ENCODE measurements at regions not wholly inside any gene's neighbourhood (a gene's known extent, or its start where the extent isn't known, plus 50 kb on each side); places are given as distances from the start of the nearest gene placed in this dataset.

DNA sequence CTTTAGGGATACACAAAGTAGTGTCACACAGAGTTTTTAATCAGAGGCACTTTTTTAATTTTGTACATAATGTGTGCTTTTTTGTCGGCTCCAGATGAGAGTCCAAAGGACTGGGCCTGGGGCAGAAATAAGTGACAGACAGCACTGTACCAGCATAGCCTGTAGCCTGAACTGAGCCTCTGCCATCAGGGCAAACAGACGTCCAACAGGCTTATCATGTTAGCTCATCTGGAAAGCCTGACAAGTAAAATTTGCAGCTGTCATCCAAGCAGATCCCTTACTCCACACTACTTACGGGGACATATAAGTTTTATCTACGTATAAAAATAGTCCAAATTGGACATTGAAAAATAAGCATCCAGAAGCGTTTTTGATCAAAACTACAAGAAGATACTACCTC is 233.1 kb upstream of the GAS1 start:
- Mint-ChIP-seq H3K4me3 (no peak overlapping the region), H3K27ac (peak overlapping the region; percentile 69 to 84 (median 84)), H3K27me3 (ENCODE audit: low read depth) (no peaks in the 10 kb centered on the region), H3K9me3 (peaks cover 3% of the 10 kb centered on the region), H3K4me1 (peaks cover 53% of the 10 kb centered on the region), H3K36me3 (ENCODE audit: low read depth) (peaks cover 4% of the 10 kb centered on the region)
- TF ChIP-seq, protein P1, sequence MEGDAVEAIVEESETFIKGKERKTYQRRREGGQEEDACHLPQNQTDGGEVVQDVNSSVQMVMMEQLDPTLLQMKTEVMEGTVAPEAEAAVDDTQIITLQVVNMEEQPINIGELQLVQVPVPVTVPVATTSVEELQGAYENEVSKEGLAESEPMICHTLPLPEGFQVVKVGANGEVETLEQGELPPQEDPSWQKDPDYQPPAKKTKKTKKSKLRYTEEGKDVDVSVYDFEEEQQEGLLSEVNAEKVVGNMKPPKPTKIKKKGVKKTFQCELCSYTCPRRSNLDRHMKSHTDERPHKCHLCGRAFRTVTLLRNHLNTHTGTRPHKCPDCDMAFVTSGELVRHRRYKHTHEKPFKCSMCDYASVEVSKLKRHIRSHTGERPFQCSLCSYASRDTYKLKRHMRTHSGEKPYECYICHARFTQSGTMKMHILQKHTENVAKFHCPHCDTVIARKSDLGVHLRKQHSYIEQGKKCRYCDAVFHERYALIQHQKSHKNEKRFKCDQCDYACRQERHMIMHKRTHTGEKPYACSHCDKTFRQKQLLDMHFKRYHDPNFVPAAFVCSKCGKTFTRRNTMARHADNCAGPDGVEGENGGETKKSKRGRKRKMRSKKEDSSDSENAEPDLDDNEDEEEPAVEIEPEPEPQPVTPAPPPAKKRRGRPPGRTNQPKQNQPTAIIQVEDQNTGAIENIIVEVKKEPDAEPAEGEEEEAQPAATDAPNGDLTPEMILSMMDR (IDR thresholded peaks at IDR 0.05; ENCODE audit: unreplicated experiment in 3 of 3): no peak

DNA sequence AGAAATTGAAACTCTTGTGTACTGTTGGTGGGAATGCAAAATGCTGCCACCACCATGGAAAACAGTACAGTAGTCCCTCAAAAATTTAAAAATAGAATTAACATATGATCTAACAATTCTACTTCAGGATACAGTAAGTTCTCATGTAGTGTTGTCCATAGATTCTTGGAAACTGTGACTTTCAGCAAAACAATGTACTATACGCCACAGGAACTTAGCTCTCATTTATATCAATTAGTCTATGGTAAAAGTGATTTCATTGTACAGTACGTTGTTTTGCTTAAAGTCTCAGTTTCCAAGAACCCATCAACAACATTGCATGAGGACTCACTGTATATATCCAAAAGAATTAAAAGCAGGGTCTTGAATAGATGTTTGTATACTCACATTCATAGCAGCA is 233.5 kb upstream of the GAS1 start:
- peaks cover 4% of the 10 kb centered on the region for H3K36me3 Mint-ChIP-seq (ENCODE audit: low read depth)
- peak overlapping the region in 1 of 3 experiments; percentile 22 for H3K27ac Mint-ChIP-seq
- TF ChIP-seq, protein P1 (IDR thresholded peaks at IDR 0.05; ENCODE audit: unreplicated experiment in 3 of 3): no peak
- H3K9me3 Mint-ChIP-seq: peaks cover 3% of the 10 kb centered on the region
- H3K27me3 Mint-ChIP-seq (ENCODE audit: low read depth): no peaks in the 10 kb centered on the region
- peaks cover 58% of the 10 kb centered on the region for H3K4me1 Mint-ChIP-seq
- no peak overlapping the region for H3K4me3 Mint-ChIP-seq

DNA sequence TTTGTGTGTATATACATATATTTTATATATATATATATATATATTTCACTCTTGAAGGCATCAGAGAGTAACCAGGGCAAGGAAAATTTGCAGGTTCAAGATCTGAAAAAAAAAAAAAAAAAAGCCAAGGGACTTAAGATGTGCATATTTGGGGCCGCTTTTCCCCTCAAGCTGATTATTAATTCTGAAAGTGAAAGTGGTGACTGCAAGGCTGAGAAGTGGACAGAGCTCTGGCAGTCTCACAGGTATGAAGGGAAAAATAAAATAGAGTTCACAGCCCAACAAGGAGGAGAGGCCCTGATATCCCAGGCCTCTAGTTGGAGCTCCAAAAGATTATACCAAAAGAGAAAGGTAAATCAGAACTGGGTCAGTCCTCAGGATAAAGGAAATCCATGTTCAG is 234.4 kb upstream of the GAS1 start:
- peaks cover 4% of the 10 kb centered on the region for H3K36me3 Mint-ChIP-seq (ENCODE audit: low read depth)
- peaks cover 3% of the 10 kb centered on the region for H3K9me3 Mint-ChIP-seq
- peak overlapping the region in 1 of 3 experiments; percentile 56 for H3K27ac Mint-ChIP-seq
- peaks cover 59% of the 10 kb centered on the region for H3K4me1 Mint-ChIP-seq
- no peaks in the 10 kb centered on the region for H3K27me3 Mint-ChIP-seq (ENCODE audit: low read depth)
- no peak overlapping the region for H3K4me3 Mint-ChIP-seq
- TF ChIP-seq, protein P1 (IDR thresholded peaks at IDR 0.05; ENCODE audit: unreplicated experiment in 3 of 3): no peak

DNA sequence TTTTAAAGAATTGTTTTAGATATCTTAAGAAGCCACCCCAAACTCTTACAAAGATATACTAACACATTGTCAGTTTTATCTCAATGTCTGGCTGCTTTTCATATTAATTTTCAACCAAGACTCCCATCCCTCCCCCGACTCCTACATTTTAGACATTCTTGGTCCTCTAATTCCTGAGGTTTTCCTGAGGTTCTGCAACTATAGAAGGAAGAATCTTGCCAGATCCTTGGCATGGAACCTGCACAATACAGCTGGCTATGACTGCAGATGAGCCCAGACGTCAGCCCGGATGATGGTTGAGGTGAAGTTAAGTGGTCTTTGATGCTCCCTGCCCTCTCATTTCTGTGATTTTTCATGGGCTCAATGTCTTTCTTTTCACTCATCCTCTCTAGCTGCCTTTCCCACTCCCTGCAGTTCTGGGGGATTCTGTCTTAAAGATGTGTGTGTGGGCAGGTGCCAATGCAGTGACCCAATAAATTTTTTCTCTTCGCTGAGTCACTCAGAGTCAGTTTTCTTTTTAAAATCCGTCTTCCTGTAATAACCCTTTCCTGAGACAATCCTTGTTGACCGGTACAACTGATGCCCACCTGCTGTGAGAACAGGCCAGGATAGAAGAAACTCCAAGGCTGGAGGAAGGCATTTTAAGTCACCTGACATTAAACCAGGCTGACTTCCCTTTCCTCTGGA is 237.8 kb upstream of the GAS1 start:
- TF ChIP-seq, protein P1 (IDR thresholded peaks at IDR 0.05; ENCODE audit: unreplicated experiment in 3 of 3): no peak

DNA sequence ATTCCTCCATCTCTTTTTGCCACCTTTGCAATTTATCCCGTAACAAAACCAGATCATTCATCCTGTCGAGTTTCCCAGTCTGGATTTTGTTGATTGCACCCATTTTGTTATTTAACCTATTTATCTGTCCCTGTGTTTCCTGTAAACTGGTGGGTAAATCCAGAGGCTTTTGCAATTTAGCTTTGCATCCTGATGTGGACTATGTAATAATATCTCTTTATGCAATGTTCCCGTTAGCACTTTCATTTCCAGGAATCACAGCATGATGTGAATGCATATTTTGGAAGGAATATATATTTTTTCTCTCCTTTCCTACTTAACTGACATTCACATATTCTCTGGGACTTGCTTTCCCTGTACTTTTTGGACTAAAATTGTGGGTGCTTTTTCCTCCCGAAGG is 240.3 kb upstream of the GAS1 start:
- no peaks in the 10 kb centered on the region for H3K9me3 Mint-ChIP-seq
- no peak overlapping the region for H3K27ac Mint-ChIP-seq
- H3K36me3 Mint-ChIP-seq (ENCODE audit: low read depth): peaks cover under 1% of the 10 kb centered on the region
- TF ChIP-seq, protein P1 (IDR thresholded peaks at IDR 0.05; ENCODE audit: unreplicated experiment in 3 of 3): no peak
- H3K4me1 Mint-ChIP-seq: peaks cover 25% of the 10 kb centered on the region
- no peaks in the 10 kb centered on the region for H3K27me3 Mint-ChIP-seq (ENCODE audit: low read depth)
- H3K4me3 Mint-ChIP-seq: no peak overlapping the region

More for the DNA sequence above, 237.8 kb upstream of the GAS1 start:
- no peaks in the 10 kb centered on the region for H3K27me3 Mint-ChIP-seq (ENCODE audit: low read depth)
- peaks cover 34% of the 10 kb centered on the region for H3K4me1 Mint-ChIP-seq
- H3K27ac Mint-ChIP-seq: peak overlapping the region; percentile 29 to 85 (median 72)
- peaks cover 4% of the 10 kb centered on the region for H3K36me3 Mint-ChIP-seq (ENCODE audit: low read depth)
- peak overlapping the region in 1 of 3 experiments; percentile 0 for H3K4me3 Mint-ChIP-seq
- H3K9me3 Mint-ChIP-seq: peaks cover 3% of the 10 kb centered on the region

DNA sequence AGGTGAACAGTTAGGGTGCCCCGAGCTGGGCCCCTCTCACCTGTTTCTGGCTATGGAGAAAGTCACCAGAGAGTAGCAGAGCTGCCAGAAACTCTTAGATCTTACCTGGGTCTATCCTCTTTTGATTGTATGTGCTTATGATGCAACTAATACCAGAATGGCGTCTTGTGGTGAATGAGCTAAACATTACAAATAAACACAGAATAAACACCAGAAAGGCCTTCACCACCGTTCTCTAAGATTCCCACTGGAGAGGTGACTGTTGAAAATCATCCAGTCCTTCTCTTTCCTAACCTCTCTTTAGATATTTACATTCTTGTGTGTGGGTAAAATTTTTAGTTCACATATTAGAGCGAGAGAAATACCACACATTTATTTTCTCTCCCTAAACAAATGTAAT is 241.7 kb upstream of the GAS1 start:
- peaks cover 37% of the 10 kb centered on the region for H3K4me1 Mint-ChIP-seq
- H3K27ac Mint-ChIP-seq: peak overlapping the region in 1 of 3 experiments; percentile 7
- TF ChIP-seq, protein P1 (IDR thresholded peaks at IDR 0.05; ENCODE audit: unreplicated experiment in 3 of 3): no peak
- no peaks in the 10 kb centered on the region for H3K9me3 Mint-ChIP-seq
- H3K36me3 Mint-ChIP-seq (ENCODE audit: low read depth): no peaks in the 10 kb centered on the region
- no peaks in the 10 kb centered on the region for H3K27me3 Mint-ChIP-seq (ENCODE audit: low read depth)
- no peak overlapping the region for H3K4me3 Mint-ChIP-seq
